Iris pigment epithelial cell (primary cell): ENCODE measurements at regions not wholly inside any gene's neighbourhood (a gene's known extent, or its start where the extent isn't known, plus 50 kb on each side); places are given as distances from the start of the nearest gene placed in this dataset.
"Not testable (repeated sequence)": the region's sequence is repeated elsewhere in the genome, so short reads cannot be mapped to it uniquely, and the experiment has no call there.

Source experiments
- DNase-seq: peaks from one replicate; pipeline ENCODE4 v3.0.0-alpha.2; 2011; ENCODE audit warnings: low read depth

DNA sequence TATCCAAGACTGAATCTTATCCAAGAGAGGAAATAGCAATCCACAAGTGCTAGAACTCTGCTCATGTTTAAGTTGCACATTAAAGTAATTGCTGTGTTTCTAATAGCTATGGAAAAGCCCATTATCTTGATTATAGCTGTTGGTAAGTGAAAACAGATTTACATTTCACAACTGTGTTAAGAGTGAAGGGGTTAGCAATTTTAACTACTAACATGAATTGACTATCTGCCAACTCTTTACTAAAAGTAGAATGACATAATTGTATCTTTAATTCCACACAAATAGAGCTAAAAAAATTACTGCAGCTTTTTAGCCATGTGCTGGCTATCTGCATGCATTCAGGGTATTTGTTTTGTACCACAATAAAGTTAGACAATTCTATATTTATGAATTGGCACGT lies 277.9 kb upstream of the IRAK1BP1 start:
- DNase-seq, result no peak

DNA sequence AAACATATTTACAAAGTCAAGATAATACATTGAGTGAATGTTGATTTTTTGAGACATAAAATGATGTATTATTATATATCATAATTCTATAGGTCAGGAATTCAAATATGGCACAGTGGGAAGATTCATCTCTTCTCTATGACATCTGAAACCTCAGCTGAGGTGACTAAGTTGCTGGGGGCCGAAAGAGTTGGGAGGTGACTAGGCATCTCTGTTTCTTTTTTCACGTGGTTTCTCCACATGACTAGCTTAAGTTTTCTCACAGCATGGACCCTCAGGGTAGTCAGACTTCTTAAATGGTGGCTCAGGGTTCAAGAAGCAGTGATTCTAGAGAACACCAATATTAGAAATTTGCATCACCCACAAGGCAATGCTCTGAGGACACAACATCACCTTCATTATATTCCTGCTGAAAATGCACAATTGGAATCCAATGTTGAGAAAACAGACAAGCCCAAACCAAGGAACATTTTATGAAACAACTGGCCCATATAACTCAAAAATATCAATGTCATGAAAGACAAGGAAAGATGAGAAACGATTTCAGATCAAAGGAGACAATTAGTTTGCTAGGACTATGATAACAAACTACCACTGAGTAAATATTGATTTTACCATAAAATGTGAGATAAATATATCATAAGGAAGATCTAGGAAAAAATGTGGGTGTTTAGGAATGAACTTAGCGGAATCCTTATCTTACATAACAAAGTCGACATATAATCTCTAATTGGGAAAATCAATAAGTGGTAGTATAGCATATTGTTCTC lies 273.3 kb upstream of the IRAK1BP1 start:
- DNase-seq, result no peak

DNA sequence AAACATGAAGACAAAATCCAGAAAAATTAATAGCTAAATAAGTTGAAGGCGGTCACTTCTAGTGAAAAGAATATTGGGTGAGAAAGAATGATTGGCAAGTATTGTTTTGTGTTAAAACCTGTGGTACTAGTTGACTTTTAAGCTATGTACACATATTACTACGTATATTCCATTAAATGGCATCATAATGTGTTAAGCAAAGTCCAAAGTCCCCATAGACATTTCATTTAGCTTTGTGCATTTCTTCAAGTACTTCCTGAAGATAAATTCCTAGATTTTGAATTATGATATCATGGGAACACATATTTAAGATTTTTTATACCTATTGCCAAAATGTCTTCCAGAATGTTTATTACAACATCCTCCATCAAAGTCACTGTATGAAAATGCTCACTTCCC lies 272.7 kb upstream of the IRAK1BP1 start:
- DNase-seq, result no peak

DNA sequence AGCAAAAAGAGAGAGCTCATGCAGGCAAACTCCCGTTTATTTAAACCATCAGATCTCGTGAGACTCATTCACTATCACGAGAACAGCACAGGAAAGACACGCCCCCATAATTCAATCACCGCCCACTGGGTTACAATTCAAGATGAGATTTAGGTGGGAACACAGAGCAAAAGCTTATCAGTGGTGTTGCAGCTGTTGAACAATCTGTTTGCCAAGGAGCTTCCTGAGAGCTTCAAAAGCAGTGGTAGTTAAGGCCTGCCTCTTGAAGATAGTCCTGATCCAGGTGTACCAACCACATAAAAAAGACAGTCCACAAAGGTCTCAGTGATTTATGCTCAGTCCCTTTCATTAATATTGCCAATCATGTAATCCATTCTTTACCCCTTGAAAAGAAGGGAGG lies 269.4 kb upstream of the IRAK1BP1 start:
- no peak for DNase-seq

DNA sequence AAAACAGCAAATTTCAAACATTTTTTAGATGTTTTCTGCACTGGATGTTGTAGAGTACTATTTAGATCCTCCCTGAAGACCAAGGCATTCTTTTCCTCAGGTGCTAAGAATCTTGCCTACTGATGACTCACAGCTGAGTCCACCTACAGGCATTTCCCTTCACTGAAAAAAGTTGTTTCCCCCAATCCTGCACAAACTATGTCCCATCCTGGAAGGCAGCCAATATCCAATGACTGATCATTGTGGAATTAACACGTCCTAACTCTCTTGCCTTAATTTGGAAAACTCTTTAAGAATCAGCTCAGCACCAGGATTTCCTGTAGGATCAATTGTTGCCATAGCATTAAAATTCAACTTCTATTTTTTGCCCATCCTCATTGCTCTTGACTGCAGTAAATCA lies 268.4 kb upstream of the IRAK1BP1 start:
- DNase-seq, result peak; percentile 93

DNA sequence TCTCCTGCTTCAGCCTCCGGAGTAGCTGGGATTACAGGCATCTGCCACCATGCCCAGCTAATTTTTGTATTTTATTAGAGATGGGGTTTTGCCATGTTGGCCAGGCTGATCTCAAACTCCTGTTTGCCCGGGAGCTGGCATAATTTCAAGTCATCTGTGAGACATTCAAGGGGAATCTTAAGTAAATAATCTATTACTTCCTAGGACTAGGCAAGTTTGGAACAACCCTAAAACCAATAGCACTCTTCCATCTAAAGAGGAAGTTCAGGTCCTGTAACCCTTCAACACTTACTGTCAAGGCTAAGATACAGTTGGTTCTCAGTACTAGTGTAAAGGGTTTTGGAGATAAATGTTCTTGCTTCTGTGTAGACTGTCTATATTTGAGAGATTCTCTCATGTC lies 267.8 kb upstream of the IRAK1BP1 start:
- DNase-seq, result no peak

DNA sequence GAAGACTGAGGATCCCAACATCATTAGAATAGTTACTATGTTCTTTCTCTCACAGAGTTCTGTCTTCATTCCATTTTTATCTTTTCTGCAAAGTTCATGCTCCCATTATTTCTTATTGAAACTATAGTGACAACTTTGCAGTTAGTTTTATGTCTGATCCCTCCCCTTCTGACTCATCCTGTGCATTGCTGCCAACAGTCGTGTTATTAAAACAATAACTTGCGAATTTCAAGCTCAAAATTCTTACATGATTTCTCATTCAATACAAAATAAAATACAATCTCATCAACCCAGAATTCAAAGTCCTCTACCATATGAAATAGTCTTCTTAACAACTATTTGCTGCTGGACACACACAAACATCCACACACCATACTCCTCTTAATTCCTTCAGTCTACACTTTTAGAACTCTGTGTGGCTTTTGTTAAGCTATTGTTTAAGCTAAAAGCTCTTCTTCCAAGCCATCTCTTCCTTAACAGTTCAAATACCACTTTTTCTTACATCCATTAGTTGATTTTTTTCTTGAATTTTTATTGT lies 261.4 kb upstream of the IRAK1BP1 start:
- DNase-seq, result peak; percentile 88

DNA sequence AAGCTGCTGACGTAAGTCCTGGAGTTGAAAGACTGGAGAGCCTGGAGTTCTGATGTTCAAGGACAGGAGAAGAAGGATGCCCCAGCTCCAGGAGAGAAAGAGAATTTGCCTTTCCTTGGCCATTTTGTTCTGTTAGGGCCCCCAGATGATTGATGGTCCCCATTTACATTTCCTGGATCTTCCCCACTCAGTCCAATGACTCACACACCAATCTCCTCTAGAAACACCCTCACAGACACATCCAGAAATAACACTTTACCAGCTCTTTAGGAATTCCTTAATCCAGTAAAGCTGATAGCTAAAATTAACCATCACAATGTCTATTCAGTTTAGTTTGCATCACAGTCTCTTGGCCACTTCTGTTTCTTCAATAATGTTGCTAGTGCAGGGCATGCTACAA lies 260.2 kb upstream of the IRAK1BP1 start:
- peak; percentile 47 for DNase-seq

DNA sequence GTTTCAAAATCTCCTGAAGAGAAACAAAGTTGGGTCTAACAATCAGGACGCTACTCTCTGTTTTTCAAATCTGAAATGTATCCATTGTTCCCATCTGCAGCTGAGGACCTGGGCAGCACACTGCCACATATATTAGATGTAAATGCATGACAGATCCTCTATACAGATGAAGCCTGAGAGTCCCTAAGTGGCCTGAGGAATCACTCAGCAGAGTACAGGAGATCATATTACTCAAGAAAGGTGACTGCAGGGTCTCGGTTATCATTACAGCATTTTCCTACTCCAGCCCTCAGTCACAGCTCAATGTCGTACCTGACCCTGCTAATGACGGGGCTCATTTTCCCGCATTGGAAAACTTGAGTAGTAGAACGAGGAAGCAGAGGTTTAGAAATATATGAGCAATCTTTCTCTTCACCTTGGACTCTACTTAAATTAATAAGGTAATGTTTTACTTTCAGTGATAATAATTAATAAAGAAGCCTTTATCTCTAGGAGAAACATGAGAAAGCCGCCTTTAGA lies 256.2 kb upstream of the IRAK1BP1 start:
- DNase-seq, result no peak

DNA sequence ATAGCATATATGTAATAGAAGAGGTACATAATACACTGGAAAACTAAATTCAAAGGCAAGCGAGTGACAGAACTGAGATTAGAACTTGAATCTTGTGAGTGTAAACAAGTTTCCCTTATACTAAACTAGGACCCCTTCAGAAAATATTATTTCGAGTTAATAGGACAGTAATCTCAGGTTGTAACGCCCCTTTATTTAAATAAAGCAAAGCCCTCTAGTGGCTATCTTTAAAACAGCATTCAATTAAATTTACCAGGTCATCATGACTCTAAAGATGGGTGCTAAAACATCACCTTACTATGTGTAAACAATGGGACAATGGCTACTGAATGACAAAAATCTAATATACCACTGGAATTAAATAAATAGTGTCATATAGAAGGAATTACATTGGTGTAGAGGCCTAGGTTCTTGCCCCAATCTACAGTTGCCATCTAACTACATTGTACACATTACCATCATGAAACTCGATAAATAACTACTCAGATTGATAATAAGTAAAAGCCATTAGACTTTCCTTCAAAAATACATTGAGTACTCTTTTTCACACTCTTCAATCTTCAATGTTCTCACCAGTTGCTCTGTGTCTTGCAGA lies 255.4 kb upstream of the IRAK1BP1 start:
- DNase-seq, result peak; percentile 32

DNA sequence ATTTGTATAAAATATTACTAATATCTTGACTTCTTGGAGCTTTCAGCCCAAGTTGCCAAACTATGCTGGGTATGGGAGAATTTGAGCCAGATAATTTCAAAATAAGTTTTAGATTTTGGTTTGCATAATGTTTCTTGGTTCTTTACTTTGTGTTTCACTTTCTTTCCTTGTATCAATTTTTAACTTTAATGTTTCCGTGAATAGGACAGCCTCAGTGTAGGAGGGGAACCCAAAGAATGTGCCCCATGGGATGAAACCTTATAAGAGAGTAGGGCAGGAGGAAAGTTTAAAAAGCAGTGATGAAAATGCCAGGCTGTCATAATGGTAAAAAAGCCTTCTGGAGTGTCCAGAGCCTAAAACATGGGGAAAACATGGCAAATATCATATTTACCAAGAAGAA lies 252.4 kb upstream of the IRAK1BP1 start:
- DNase-seq, result no peak

DNA sequence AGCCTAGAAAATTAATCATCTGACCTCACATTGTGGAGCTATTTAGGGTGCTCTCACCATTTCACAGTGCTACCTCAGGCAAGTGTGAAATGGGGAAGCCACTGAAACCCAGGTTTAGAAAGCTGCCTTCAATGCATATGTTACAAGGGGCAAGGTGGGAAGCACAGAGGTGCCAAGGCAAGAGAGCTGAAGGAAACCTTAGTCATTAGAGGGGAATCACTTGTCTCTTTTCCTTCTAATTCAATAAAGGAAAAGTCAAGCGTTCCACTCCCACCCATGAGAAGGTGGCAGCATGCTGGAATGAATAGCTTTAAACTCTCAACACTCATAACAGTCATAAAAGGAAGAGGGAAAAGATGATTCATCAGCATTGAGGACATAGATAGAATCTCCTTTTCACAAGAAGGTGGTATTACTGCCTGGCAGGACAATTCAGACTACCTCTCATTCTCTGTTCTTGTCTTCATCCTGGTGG lies 251.9 kb upstream of the IRAK1BP1 start:
- peak; percentile 65 for DNase-seq

DNA sequence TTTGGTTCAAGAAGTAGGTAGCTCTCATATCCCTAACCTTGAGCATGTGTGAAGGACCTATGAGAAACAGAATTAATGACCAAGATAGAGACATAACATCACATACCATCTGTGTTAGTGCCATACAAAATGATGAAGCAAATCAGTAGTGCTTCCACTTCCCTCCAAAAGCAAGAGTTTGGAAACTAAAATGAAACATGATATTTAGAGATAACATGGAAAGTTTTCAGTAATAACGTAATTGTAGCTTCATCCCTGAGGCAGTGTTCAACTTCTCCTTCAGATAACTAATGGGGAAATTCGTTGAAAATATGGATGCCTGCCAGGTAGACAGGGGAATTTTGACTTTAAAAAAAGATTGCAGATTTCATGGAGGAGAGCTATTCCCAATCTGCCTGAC lies 248.4 kb upstream of the IRAK1BP1 start:
- peak; percentile 23 for DNase-seq

DNA sequence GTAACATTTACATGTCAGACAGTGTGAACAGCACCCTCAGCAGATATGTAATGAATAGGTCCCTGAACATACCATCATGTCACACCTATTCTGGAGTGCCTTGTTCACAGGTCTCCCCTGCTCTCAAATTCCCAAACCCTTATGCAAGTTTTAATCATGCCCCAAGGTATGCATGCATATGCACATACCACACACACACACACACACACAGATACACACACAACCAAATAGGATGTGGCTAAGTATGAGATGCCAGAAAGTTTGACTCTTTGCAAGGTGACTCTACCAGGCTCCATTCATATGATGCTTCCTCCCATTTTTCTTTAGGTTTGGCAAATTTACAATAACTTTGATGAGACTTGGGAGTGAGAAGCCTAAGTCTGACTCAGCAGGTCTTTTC lies 243.8 kb upstream of the IRAK1BP1 start:
- no peak for DNase-seq

DNA sequence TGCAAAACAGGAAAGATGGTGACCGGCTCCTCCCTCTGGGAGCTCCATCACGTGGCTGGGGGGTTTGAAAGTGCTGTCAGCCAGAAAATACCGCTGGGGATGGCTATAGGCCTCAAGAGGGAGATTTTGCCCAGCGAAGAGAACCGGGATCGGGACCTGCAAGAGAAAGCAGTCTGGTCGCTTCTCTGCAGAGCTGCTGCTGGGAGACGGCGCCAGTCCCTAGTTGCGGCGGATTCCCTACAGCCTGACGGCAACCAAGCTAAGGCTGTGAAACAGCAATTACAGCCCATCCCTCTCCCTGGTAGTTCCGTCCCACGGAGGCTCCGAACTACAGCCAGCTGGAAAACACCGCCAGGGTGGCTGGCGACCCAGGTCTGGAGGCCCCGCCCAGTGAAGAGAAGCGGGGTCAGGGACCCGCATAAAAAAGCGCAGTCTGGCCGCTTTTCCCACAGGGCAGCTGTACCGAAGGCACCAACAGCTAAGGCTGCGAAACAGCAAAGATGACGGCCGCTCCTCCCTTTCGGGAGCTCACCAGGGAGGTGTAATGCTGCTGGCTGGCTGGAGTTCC lies 238.1 kb upstream of the IRAK1BP1 start:
- peak; percentile 59 for DNase-seq

DNA sequence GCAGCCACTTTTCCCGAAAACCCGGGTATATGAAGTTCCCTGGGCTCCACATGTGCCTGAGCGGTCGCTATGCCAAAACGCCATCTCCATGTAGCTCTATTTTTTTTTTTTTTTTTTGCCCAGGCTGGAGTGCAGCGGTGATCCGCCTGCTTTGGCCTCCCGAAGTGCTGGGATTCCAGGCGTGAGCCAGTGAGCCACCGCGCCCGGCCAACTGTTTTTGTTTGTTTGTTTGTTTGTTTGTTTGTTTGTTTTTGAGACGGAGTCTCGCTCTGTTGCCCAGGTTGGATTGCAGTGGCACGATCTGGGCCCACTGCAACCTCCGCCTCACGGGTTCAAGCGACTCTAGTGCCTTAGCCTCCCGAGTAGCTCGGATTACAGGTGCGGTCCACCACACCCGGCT lies 237.5 kb upstream of the IRAK1BP1 start:
- no peak for DNase-seq

DNA sequence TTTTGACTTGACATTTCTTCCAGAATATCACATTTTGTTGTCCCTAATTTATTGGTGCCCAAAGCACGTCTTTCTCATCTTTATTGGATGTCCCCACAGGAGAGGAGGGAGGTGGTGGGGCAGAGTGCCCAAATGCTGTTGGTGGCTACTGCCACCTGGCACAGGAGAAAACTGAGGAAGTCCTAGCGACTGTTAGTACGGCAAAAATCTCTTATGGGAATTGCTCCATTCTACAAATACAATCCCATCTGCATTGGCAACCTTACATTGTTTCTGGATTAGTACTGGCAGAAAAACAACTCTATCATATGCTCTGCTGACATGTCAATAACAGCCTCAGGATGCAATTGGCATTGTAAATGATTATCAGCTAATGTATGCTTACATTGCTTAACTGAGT lies 235.4 kb upstream of the IRAK1BP1 start:
- no peak for DNase-seq

DNA sequence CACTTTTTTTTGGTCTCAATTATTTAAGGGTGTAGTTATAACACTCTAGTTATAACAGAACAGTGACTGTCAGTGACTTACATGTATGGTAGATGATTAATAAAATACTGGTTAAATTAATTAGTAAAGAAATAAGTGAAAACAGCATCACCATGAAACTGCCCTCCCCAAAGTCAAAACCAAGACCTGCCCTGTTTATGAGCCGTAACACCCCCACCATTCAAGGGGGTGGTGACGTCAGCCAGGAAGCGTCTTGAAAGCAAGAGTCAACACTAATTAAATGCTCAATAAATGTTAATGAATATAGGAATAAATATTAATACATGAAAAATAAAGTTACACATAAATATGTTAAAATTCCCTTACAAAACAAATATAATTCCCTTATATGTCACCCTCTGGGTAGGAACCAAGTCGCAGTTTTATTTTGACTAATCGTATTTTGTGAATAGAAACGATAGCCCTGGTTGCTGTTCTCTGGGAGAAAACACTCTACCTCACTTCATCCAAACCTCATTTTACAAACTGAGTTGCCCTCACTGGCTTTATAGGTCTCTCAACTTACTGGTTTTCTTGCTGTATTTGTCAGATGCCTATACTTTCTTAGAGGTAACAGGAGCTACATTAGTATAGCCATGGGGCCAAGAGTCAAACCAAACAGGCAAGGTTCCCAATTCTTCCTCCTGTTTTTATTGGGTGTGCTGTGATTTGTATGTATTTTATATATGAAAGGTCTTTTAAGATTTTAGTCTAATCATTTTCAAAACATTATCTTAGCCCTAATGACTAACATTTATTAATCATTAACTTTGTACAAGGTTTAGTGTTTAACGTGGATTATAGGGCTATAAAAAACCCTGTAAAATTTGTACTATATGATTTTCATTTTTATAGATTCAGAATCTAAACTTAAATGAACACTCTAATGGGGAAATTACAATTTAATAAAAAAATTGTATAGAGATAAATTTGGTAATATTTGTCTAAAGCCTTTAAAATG lies 227.9 kb upstream of the IRAK1BP1 start:
- no peak for DNase-seq

DNA sequence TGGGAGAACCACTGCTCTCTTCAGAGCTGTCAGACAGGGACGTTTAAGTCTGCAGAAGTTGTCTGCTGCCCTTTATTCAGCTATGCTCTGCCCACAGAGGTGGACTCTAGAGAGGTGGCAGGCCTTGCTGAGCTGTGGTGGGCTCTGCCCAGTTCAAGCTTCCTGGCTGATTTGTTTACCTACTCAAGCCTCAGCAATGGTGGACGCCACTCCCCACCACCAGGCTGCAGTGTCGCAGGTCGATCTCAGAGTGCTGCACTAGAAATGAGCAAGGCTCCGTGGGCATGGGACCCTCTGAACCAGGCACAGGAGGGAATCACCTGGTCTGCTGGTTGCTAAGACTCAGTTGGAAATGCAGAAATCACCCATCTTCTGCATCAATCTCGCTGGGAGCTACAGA lies 223.4 kb upstream of the IRAK1BP1 start:
- DNase-seq, result not testable (repeated sequence)

DNA sequence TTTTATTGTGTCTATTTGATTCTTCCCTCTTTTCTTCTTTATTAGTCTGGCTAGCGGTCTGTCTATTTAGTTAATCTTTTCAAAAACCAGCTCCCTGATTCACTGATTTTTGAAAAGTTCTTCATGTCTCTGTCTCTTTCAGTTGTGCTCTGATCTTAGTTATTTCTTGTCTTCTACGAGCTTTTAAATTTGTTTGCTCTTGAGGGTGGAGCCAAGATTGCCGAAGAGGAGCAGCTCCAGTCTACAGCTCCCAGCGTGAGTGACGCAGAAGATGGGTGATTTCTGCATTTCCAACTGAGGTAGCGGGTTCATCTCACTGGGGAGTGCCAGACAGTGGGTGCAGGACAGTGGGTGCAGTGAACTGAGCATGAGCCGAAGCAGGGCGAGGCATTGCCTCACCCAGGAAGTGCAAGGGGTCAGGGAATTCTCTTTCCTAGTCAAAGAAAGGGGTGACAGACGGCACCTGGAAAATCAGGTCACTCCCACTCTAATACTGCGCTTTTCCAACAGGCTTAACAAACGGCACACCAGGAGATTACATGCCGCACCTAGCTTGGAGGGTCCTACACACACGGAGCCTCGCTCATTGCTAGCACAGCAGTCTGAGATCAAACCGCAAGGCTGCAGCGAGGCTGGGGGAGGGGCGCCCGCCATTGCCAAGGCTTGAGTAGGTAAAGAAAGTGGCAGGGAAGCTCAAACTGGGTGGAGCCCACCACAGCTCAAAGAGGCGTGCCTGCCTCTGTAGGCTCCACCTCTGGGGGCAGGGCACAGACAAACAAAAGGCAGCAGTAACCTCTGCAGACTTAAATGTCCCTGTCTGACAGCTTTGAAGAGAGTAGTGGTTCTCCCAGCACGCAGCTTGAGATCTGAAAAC lies 220.6 kb upstream of the IRAK1BP1 start:
- DNase-seq, result not testable (repeated sequence)

DNA sequence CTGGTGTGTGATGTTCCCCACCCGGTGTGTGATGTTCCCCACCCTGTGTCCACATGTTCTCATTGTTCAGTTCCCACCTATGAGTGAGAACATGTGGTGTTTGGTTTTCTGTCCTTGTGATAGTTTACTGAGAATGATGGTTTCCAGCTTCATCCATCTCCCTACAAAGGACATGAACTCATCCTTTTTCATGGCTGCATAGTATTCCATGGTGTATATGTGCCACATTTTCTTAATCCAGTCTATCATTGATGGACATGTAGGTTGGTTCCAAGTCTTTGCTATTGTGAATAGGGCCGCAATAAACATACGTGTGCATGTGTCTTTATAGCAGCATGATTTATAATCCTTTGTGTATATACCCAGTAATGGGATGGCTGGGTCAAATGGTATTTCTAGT lies 201.5 kb upstream of the IRAK1BP1 start:
- DNase-seq, result not testable (repeated sequence)
